ENCODE measurements at regions not wholly inside any gene's neighbourhood (a gene's known extent, or its start where the extent isn't known, plus 50 kb on each side); places are given as distances from the start of the nearest gene placed in this dataset.

- no peaks in the 10 kb centered on the region for H3K4me1 ChIP-seq (ENCODE audit: control insufficient read depth in 4 of 4, insufficient read depth in 4 of 4, low read length in 3 of 4)
- H3K4me3 ChIP-seq (ENCODE audit: low read depth in 1 of 3, low read length in 3 of 3): no peak overlapping the region
- H3K9ac ChIP-seq (ENCODE audit: low read depth in 1 of 2, low read length in 2 of 2): no peak overlapping the region
- H3K36me3 ChIP-seq (ENCODE audit: control insufficient read depth in 4 of 4, insufficient read depth in 3 of 4, low read depth in 1 of 4, low read length in 3 of 4): no peaks in the 10 kb centered on the region
- no peak overlapping the region for H3K27ac ChIP-seq (ENCODE audit: low read depth in 1 of 2, low read length in 2 of 2)
- H3K27me3 ChIP-seq (ENCODE audit: control insufficient read depth in 4 of 4, insufficient read depth in 4 of 4, low read length in 3 of 4): no peaks in the 10 kb centered on the region
- TF ChIP-seq RXRA (IDR thresholded peaks at IDR 0.05): no peak
- no peak for TF ChIP-seq MAX (IDR thresholded peaks at IDR 0.05)
- no peak for TF ChIP-seq ATF3 (IDR thresholded peaks at IDR 0.05)
- TF ChIP-seq FOXA1 (IDR thresholded peaks at IDR 0.05): no peak
- no peak for TF ChIP-seq TAF1 (conservative IDR thresholded peaks at IDR 0.05)
- no peak for TF ChIP-seq SP1 (IDR thresholded peaks at IDR 0.05)
- no peak for TF ChIP-seq GABPA (IDR thresholded peaks at IDR 0.05 in 1 of 2, conservative IDR thresholded peaks at IDR 0.05 in 1 of 2)
- no peak for TF ChIP-seq HNF4A (conservative IDR thresholded peaks at IDR 0.05)
- no peak for TF ChIP-seq RAD21 (IDR thresholded peaks at IDR 0.05)
- no peak for TF ChIP-seq HNF4G (IDR thresholded peaks at IDR 0.05)
- TF ChIP-seq YY1 (IDR thresholded peaks at IDR 0.05): no peak
- DNase-seq (ENCODE audit: low spot score): no peak
- no peaks in the 10 kb centered on the region for H3K9me3 ChIP-seq (ENCODE audit: control insufficient read depth in 4 of 4, low read length in 3 of 4)
These were observed 185.5 kb downstream of the ZNF330 start for GRCh38 chr4:141406237-141406636.

- Histone ChIP-seq H3K36me3 (ENCODE audit: control insufficient read depth in 4 of 4, insufficient read depth in 3 of 4, low read depth in 1 of 4, low read length in 3 of 4) (no peaks in the 10 kb centered on the region), H3K4me1 (ENCODE audit: control insufficient read depth in 4 of 4, insufficient read depth in 4 of 4, low read length in 3 of 4) (no peaks in the 10 kb centered on the region), H3K9me3 (ENCODE audit: control insufficient read depth in 4 of 4, low read length in 3 of 4) (no peaks in the 10 kb centered on the region), H3K9ac (ENCODE audit: low read depth in 1 of 2, low read length in 2 of 2) (no peak overlapping the region), H3K27ac (ENCODE audit: low read depth in 1 of 2, low read length in 2 of 2) (no peak overlapping the region), H3K4me3 (ENCODE audit: low read depth in 1 of 3, low read length in 3 of 3) (no peak overlapping the region), H3K27me3 (ENCODE audit: control insufficient read depth in 4 of 4, insufficient read depth in 4 of 4, low read length in 3 of 4) (no peaks in the 10 kb centered on the region)
- WGBS: 95% methylated on average over 5 of the region's 5 CpGs
- TF ChIP-seq ATF3 (IDR thresholded peaks at IDR 0.05) (no peak), HNF4A (conservative IDR thresholded peaks at IDR 0.05) (no peak), JUND (IDR thresholded peaks at IDR 0.05) (no peak), TAF1 (conservative IDR thresholded peaks at IDR 0.05) (no peak), EGR1 (IDR thresholded peaks at IDR 0.05; ENCODE audit: low read depth in 2 of 2) (no peak), NR2F2 (IDR thresholded peaks at IDR 0.05) (no peak), YY1 (IDR thresholded peaks at IDR 0.05) (no peak), GABPA (IDR thresholded peaks at IDR 0.05 in 1 of 2, conservative IDR thresholded peaks at IDR 0.05 in 1 of 2) (no peak), MAX (IDR thresholded peaks at IDR 0.05) (no peak), FOXA2 (IDR thresholded peaks at IDR 0.05) (no peak), SP1 (IDR thresholded peaks at IDR 0.05) (no peak), RXRA (IDR thresholded peaks at IDR 0.05) (no peak), FOXA1 (IDR thresholded peaks at IDR 0.05) (no peak), HNF4G (IDR thresholded peaks at IDR 0.05) (no peak), CTCF (IDR thresholded peaks at IDR 0.05; ENCODE audit: low read depth, low read length, missing input control) (no peak), ZBTB33 (IDR thresholded peaks at IDR 0.05) (no peak), RAD21 (IDR thresholded peaks at IDR 0.05) (no peak)
- DNase-seq (ENCODE audit: low spot score): no peak
These were observed 188.9 kb downstream of the ZNF330 start for GRCh38 chr4:141409556-141409955.
